SK-N-SH (cell line): ENCODE measurements at regions not wholly inside any gene's neighbourhood (a gene's known extent, or its start where the extent isn't known, plus 50 kb on each side); places are given as distances from the start of the nearest gene placed in this dataset.

Experiments
- CTCF ChIA-PET: fragments of 300-600, 350-600 bp; formaldehyde crosslinking; extraction: SDS; loops from one replicate; lab custom pipeline; 2021; lab: Yijun Ruan, JAX
- POLR2A ChIA-PET: fragments of 350-600 bp; sonication (Branson Sonifier 250); formaldehyde crosslinking; extraction: SDS; loops from one replicate; lab custom pipeline; 2020; ENCODE audit warnings: antibody characterized with exemption, inconsistent platforms; lab: Yijun Ruan, JAX
- DNase-seq: peaks from one replicate; pipeline ENCODE4 v3.0.0; 2012
- H2AFZ ChIP-seq: fragments of 200-600 bp; sonication (generic); 2 replicates; pipeline ENCODE4 v1.8.1; 2016; ENCODE audit warnings: antibody characterized with exemption, mild to moderate bottlenecking, low read depth
- H3F3A ChIP-seq: fragments of 200-600 bp; sonication (generic); replicated peaks from 2 replicates; pipeline ENCODE3; 2016; ENCODE audit warnings: antibody characterized with exemption, mild to moderate bottlenecking; ENCODE audit not compliant: insufficient read depth
- H3K27ac ChIP-seq, 2 experiments: fragments of 200-500 bp in 1 of 2; fragments of 200-600 bp in 1 of 2; sonication (Bioruptor generic) in 1 of 2; sonication (generic), shearing (Covaris generic) in 1 of 2; 2 replicates each; pipeline versions ENCODE4 v1.5.1 to v1.6.1; 2014 to 2016; ENCODE audit warnings: low read depth in 2 of 2, inconsistent platforms in 1 of 2, low read length in 1 of 2, mild to moderate bottlenecking in 1 of 2, mixed read lengths in 1 of 2
- H3K27me3 ChIP-seq: fragments of 200-600 bp; sonication (generic), shearing (Covaris generic); 2 replicates; pipeline ENCODE4 v1.6.1; 2016; ENCODE audit warnings: mixed run types; ENCODE audit not compliant: insufficient read depth
- H3K36me3 ChIP-seq, 2 experiments: fragments of 200-500 bp in 1 of 2; fragments of 200-600 bp in 1 of 2; sonication (Bioruptor generic) in 1 of 2; sonication (generic) in 1 of 2; replicated peaks in 1 of 2; 2 replicates each; pipeline versions ENCODE3 to v1.5.1; 2014 to 2016; ENCODE audit warnings: low read length in 1 of 2, mild to moderate bottlenecking in 1 of 2; ENCODE audit not compliant: insufficient read depth in 2 of 2, control insufficient read depth in 1 of 2
- H3K4me1 ChIP-seq, 2 experiments: fragments of 200-500 bp in 1 of 2; fragments of 200-600 bp in 1 of 2; sonication (Bioruptor generic) in 1 of 2; sonication (generic), shearing (Covaris generic) in 1 of 2; 2 replicates each; pipeline versions ENCODE4 v1.5.1 to v1.6.1; 2014 to 2016; ENCODE audit warnings: low read depth in 1 of 2, low read length in 1 of 2, mixed run types in 1 of 2; ENCODE audit not compliant: insufficient read depth in 2 of 2, control insufficient read depth in 1 of 2
- H3K4me2 ChIP-seq: fragments of 200-600 bp; sonication (generic), shearing (Covaris generic); 2 replicates; pipeline ENCODE4 v1.6.1; 2017; ENCODE audit warnings: mixed run types
- H3K4me3 ChIP-seq, 2 experiments: fragments of 200-500 bp in 1 of 2; fragments of 200-600 bp in 1 of 2; sonication (Bioruptor generic) in 1 of 2; sonication (generic), shearing (Covaris generic) in 1 of 2; 2 replicates each; pipeline versions ENCODE4 v1.5.1 to v1.8.1; 2014 to 2016; ENCODE audit warnings: low read depth in 2 of 2, inconsistent platforms in 1 of 2, low read length in 1 of 2, mild to moderate bottlenecking in 1 of 2, mixed read lengths in 1 of 2, moderate library complexity in 1 of 2
- H3K79me2 ChIP-seq: fragments of 200-600 bp; sonication (generic); 2 replicates; pipeline ENCODE4 v1.8.1; 2017; ENCODE audit warnings: mild to moderate bottlenecking; ENCODE audit not compliant: insufficient read depth
- H3K9ac ChIP-seq: fragments of 200-600 bp; sonication (generic); 2 replicates; pipeline ENCODE4 v1.6.1; 2017; ENCODE audit warnings: mixed run types
- H3K9me2 ChIP-seq: fragments of 200-600 bp; sonication (generic); 2 replicates; pipeline ENCODE4 v1.6.1; 2017; ENCODE audit warnings: mixed run types
- H3K9me3 ChIP-seq: fragments of 200-600 bp; sonication (generic); 2 replicates; pipeline ENCODE4 v1.6.1; 2017; ENCODE audit warnings: mixed run types, mild to moderate bottlenecking, moderate library complexity
- H4K20me1 ChIP-seq: fragments of 200-600 bp; sonication (generic); 2 replicates; pipeline ENCODE4 v1.6.1; 2017; ENCODE audit warnings: mild to moderate bottlenecking, mixed run types; ENCODE audit not compliant: insufficient read depth
- CHD2 ChIP-seq: fragments of 150-350 bp; IDR thresholded peaks from 2 replicates; pipeline ENCODE4 v1.6.1; 2018; ENCODE audit warnings: low read length; ENCODE audit not compliant: partially characterized antibody
- ELF1 ChIP-seq: IDR thresholded peaks from 2 replicates; pipeline ENCODE4 v1.4.0; 2012
- FOXJ3 ChIP-seq: sonication (generic); formaldehyde crosslinking; IDR thresholded peaks from 2 replicates; pipeline ENCODE4 v1.5.1; 2020; ENCODE audit warnings: mild to moderate bottlenecking, missing genetic modification reagents
- GABPA ChIP-seq: IDR thresholded peaks from 2 replicates; pipeline ENCODE4 v1.4.0; 2012; ENCODE audit warnings: low read depth, mild to moderate bottlenecking
- POLR2AphosphoS5 ChIP-seq: IDR thresholded peaks from 2 replicates; pipeline ENCODE4 v1.6.1; 2012; ENCODE audit warnings: low read depth, low read length
- RAD21 ChIP-seq: IDR thresholded peaks from 2 replicates; pipeline ENCODE4 v1.6.1; 2012; ENCODE audit warnings: mild to moderate bottlenecking, low read length
- RCOR1 ChIP-seq: fragments of 150-350 bp; IDR thresholded peaks from 2 replicates; pipeline ENCODE4 v1.6.1; 2017; ENCODE audit warnings: antibody characterized with exemption, low read length
- RFX5 ChIP-seq: IDR thresholded peaks from 2 replicates; pipeline ENCODE4 v1.6.1; 2012; ENCODE audit warnings: mild to moderate bottlenecking, improper control_type of control experiment, low read length
- RXRA ChIP-seq: IDR thresholded peaks from 2 replicates; pipeline ENCODE4 v1.4.0; 2012; ENCODE audit warnings: low read depth, mild to moderate bottlenecking, borderline replicate concordance
- TCF12 ChIP-seq: IDR thresholded peaks from 2 replicates; pipeline ENCODE4 v1.4.0; 2012
- TEAD4 ChIP-seq: IDR thresholded peaks from 2 replicates; pipeline ENCODE4 v1.4.0; 2012; ENCODE audit warnings: mild to moderate bottlenecking, borderline replicate concordance; ENCODE audit not compliant: insufficient read depth
- YY1 ChIP-seq: IDR thresholded peaks from 2 replicates; pipeline ENCODE4 v1.4.0; 2012; ENCODE audit warnings: low read depth, mild to moderate bottlenecking
- WGBS: methylation state at CpG from one replicate; pipeline ENCODE4 v1.1.6; 2017; ENCODE audit warnings: low lambda C conversion rate; 5-methylcytosine and 5-hydroxymethylcytosine counted together
- TF ChIP-seq, protein P1 (sequence below): IDR thresholded peaks from 2 replicates; pipeline ENCODE4 v1.4.0; 2012; ENCODE audit warnings: low read depth, borderline replicate concordance
- TF ChIP-seq, protein P2 (sequence below): fragments of 150-350 bp; IDR thresholded peaks from 2 replicates; pipeline ENCODE4 v1.6.1; 2016; ENCODE audit warnings: mild to moderate bottlenecking, low read depth, low read length
- TF ChIP-seq, protein P3 (sequence below): IDR thresholded peaks from 2 replicates; pipeline ENCODE4 v1.4.0; 2012; ENCODE audit warnings: low read depth, borderline replicate concordance
- TF ChIP-seq, protein P4 (sequence below): fragments of 200-600 bp; sonication (generic); IDR thresholded peaks from 2 replicates; pipeline ENCODE4 v1.6.1; 2017; ENCODE audit warnings: antibody characterized with exemption, mild to moderate bottlenecking, moderate library complexity

DNA sequence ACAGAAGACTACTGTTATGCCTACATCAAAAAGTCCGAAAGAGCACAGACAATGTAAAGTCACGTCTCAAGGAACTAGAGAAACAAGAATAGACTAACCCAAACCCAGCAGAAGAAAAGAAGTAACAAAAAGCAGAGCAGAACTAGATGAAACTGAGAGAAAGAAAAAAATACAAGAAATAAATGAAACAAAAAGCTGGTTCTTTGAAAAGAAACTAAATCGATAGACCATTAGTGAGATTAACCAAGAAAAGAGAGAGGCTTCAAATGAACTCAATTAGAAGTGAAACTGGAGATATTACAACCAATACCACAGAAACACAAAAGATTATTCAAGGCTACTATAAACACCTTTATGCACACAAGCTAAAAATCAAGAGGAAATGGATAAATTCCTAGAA is 271.8 kb downstream of the MBD2 start (continued):
- TF ChIP-seq RFX5 (no peak), RAD21 (no peak), TEAD4 (no peak), RXRA (no peak), GABPA (no peak), FOXJ3 (CRISPR knock-in tag) (no peak), RCOR1 (no peak)
- TF ChIP-seq, protein P1, sequence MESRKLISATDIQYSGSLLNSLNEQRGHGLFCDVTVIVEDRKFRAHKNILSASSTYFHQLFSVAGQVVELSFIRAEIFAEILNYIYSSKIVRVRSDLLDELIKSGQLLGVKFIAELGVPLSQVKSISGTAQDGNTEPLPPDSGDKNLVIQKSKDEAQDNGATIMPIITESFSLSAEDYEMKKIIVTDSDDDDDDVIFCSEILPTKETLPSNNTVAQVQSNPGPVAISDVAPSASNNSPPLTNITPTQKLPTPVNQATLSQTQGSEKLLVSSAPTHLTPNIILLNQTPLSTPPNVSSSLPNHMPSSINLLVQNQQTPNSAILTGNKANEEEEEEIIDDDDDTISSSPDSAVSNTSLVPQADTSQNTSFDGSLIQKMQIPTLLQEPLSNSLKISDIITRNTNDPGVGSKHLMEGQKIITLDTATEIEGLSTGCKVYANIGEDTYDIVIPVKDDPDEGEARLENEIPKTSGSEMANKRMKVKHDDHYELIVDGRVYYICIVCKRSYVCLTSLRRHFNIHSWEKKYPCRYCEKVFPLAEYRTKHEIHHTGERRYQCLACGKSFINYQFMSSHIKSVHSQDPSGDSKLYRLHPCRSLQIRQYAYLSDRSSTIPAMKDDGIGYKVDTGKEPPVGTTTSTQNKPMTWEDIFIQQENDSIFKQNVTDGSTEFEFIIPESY: no peak
- TF ChIP-seq, protein P2, sequence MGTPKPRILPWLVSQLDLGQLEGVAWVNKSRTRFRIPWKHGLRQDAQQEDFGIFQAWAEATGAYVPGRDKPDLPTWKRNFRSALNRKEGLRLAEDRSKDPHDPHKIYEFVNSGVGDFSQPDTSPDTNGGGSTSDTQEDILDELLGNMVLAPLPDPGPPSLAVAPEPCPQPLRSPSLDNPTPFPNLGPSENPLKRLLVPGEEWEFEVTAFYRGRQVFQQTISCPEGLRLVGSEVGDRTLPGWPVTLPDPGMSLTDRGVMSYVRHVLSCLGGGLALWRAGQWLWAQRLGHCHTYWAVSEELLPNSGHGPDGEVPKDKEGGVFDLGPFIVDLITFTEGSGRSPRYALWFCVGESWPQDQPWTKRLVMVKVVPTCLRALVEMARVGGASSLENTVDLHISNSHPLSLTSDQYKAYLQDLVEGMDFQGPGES: no peak

DNA sequence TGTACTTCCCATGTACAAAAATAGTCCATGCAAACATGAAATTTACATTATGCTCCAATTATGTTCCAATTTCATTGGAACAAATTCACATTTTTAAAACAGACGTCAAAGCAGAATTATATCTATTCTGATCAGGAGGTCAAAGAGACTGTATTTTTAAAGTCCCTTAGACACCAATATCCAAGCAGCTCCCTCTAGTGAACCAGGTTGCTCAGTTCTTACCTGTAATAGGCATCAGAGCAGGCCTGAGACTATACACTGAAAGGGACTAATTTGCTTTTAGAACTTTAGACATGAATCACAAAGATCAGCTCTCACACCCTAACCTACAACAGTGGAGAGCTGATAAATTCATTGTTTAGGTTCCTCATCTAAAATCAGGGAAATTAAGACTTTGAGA is 273.9 kb downstream of the MBD2 start:
- WGBS: 47% methylated on average over 1 of the region's 1 CpG
- no peak overlapping the region for H3K9ac ChIP-seq
- no peaks in the 10 kb centered on the region for H4K20me1 ChIP-seq
- TF ChIP-seq FOXJ3 (CRISPR knock-in tag) (no peak), RCOR1 (no peak), YY1 (no peak), TCF12 (no peak), TEAD4 (no peak), RFX5 (no peak), CHD2 (no peak), RXRA (no peak), POLR2AphosphoS5 (no peak), ELF1 (no peak)
- TF ChIP-seq, protein P3, sequence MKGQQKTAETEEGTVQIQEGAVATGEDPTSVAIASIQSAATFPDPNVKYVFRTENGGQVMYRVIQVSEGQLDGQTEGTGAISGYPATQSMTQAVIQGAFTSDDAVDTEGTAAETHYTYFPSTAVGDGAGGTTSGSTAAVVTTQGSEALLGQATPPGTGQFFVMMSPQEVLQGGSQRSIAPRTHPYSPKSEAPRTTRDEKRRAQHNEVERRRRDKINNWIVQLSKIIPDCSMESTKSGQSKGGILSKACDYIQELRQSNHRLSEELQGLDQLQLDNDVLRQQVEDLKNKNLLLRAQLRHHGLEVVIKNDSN: no peak
- TF ChIP-seq, protein P4, sequence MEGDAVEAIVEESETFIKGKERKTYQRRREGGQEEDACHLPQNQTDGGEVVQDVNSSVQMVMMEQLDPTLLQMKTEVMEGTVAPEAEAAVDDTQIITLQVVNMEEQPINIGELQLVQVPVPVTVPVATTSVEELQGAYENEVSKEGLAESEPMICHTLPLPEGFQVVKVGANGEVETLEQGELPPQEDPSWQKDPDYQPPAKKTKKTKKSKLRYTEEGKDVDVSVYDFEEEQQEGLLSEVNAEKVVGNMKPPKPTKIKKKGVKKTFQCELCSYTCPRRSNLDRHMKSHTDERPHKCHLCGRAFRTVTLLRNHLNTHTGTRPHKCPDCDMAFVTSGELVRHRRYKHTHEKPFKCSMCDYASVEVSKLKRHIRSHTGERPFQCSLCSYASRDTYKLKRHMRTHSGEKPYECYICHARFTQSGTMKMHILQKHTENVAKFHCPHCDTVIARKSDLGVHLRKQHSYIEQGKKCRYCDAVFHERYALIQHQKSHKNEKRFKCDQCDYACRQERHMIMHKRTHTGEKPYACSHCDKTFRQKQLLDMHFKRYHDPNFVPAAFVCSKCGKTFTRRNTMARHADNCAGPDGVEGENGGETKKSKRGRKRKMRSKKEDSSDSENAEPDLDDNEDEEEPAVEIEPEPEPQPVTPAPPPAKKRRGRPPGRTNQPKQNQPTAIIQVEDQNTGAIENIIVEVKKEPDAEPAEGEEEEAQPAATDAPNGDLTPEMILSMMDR: no peak
- TF ChIP-seq, protein P1: no peak
- no peaks in the 10 kb centered on the region for H3K27me3 ChIP-seq
- H2AFZ ChIP-seq: no peak overlapping the region
- POLR2A ChIA-PET: no interaction called here
- H3K27ac ChIP-seq: no peak overlapping the region
- CTCF ChIA-PET: interaction anchor here (1.0 kb wide), 1 partner anchor 10 kb away, joined by 3 read pairs; no protein-coding TSS in a partner anchor
- H3K4me3 ChIP-seq: no peak overlapping the region
- no peaks in the 10 kb centered on the region for H3K36me3 ChIP-seq
- no peak overlapping the region for H3K4me2 ChIP-seq
- H3K79me2 ChIP-seq: no peaks in the 10 kb centered on the region
- no peaks in the 10 kb centered on the region; the same call in 1 of the 2 replicates for H3K9me2 ChIP-seq
- no peak for DNase-seq
- H3K9me3 ChIP-seq: no peaks in the 10 kb centered on the region
- no peaks in the 10 kb centered on the region for H3K4me1 ChIP-seq
- no peaks in the 10 kb centered on the region for H3F3A ChIP-seq
